K562 (cell line): ENCODE measurements at regions not wholly inside any gene's neighbourhood (a gene's known extent, or its start where the extent isn't known, plus 50 kb on each side); places are given as distances from the start of the nearest gene placed in this dataset.

Source experiments
- ATAC-seq: fragments of 200-7000 bp; cut with Tn5 transposase; 3 replicates; pipeline ENCODE4 v1.9.1; 2020; ENCODE audit warnings: moderate library complexity
- BruUV-seq: library from RNA; stranded (reverse); fragments of 400-500 nt; replicated peaks from 2 replicates; lab custom pipeline; 2021; lab: Mats Ljungman, UMichigan
- CTCF ChIA-PET: fragments of 300-600 bp; formaldehyde crosslinking; extraction: SDS; loops from one replicate; lab custom pipeline; 2021; ENCODE audit warnings: low intra/inter-chr PET ratio; lab: Yijun Ruan, JAX
- POLR2A ChIA-PET: fragments of 300-600, 350-650 bp; sonication (Branson Sonifier 250); formaldehyde crosslinking; extraction: SDS; loops from one replicate; lab custom pipeline; 2021; ENCODE audit warnings: antibody characterized with exemption, inconsistent platforms; lab: Yijun Ruan, JAX
- DNase-seq, 4 experiments: peaks; one replicate each; pipeline versions ENCODE4 v3.0.0 to v3.0.0-alpha.2; 2011 to 2018; ENCODE audit warnings: low spot score in 3 of 4, mixed read lengths in 3 of 4; ENCODE audit errors: extremely low read depth in 1 of 4
- FAIRE-seq: peaks from 2 replicates; lab custom pipeline; 2011; peaks lifted over from hg19 to GRCh38; lab: Jason Lieb, UNC
- H2AFZ ChIP-seq: 2 replicates; pipeline ENCODE4 v1.6.0; 2011; ENCODE audit warnings: low read depth, low read length, control low read depth, inconsistent platforms
- H3K27ac ChIP-seq: fragments of 200-600 bp; 3 replicates; pipeline ENCODE4 v1.8.0; 2011; ENCODE audit warnings: low read depth, mild to moderate bottlenecking, control low read depth, inconsistent platforms, low read length, moderate library complexity, mixed read lengths; ENCODE audit errors: extremely low read depth
- H3K27me3 ChIP-seq, 2 experiments: fragments of 300-600 bp in 1 of 2; 2 replicates in 1 of 2; 3 replicates in 1 of 2; pipeline versions ENCODE4 v1.6.0 to v1.8.0; 2011; ENCODE audit warnings: inconsistent platforms in 2 of 2, low read length in 2 of 2, mild to moderate bottlenecking in 1 of 2, mixed read lengths in 1 of 2, moderate library complexity in 1 of 2; ENCODE audit not compliant: control insufficient read depth in 2 of 2, insufficient read depth in 2 of 2
- H3K36me3 ChIP-seq: fragments of 300-600 bp; 3 replicates; pipeline ENCODE4 v1.8.0; 2011; ENCODE audit warnings: mild to moderate bottlenecking, low read length, inconsistent platforms; ENCODE audit not compliant: control insufficient read depth, insufficient read depth
- H3K4me1 ChIP-seq, 2 experiments: fragments of 200-600 bp in 1 of 2; replicated peaks in 1 of 2; 2 replicates in 1 of 2; 3 replicates in 1 of 2; pipeline versions ENCODE4 v1.5.1 to v1.8.0; 2011; ENCODE audit warnings: inconsistent platforms in 2 of 2, low read length in 2 of 2, mild to moderate bottlenecking in 1 of 2, mixed read lengths in 1 of 2, moderate library complexity in 1 of 2; ENCODE audit not compliant: control insufficient read depth in 2 of 2, insufficient read depth in 2 of 2
- H3K4me2 ChIP-seq: 2 replicates; pipeline ENCODE4 v1.6.1; 2011; ENCODE audit warnings: low read length, control low read depth, inconsistent platforms, mixed read lengths; ENCODE audit not compliant: insufficient read depth
- H3K4me3 ChIP-seq: fragments of 200-600 bp; sonication (generic), shearing (Covaris generic); 2 replicates; pipeline ENCODE4 v1.5.1; 2016; ENCODE audit warnings: control low read depth, inconsistent platforms
- H3K79me2 ChIP-seq: fragments of 200-600 bp; 3 replicates; pipeline ENCODE4 v1.8.0; 2011; ENCODE audit warnings: low read length, inconsistent platforms; ENCODE audit not compliant: control insufficient read depth, insufficient read depth
- H3K9ac ChIP-seq, 2 experiments: 2 replicates each; pipeline versions ENCODE4 v1.6.0 to v1.6.1; 2011; ENCODE audit warnings: low read depth in 2 of 2, low read length in 2 of 2, control low read depth in 1 of 2, inconsistent platforms in 1 of 2, mild to moderate bottlenecking in 1 of 2, mixed read lengths in 1 of 2; ENCODE audit not compliant: insufficient read depth in 1 of 2
- H3K9me1 ChIP-seq: one replicate; pipeline ENCODE4 v1.6.0; 2011; ENCODE audit warnings: inconsistent platforms, mild to moderate bottlenecking, low read length, moderate library complexity; ENCODE audit not compliant: control insufficient read depth, insufficient read depth
- H3K9me3 ChIP-seq: replicated peaks from 2 replicates; pipeline ENCODE4 v1.5.1; 2011; ENCODE audit warnings: low read depth, low read length, inconsistent platforms; ENCODE audit not compliant: control insufficient read depth, insufficient read depth
- H4K20me1 ChIP-seq: replicated peaks from 2 replicates; pipeline ENCODE4 v1.6.1; 2011; ENCODE audit warnings: low read length, inconsistent platforms, mixed read lengths; ENCODE audit not compliant: control insufficient read depth, insufficient read depth
- BDP1 ChIP-seq: IDR thresholded peaks from 3 replicates; pipeline ENCODE4 v1.6.1; 2011; ENCODE audit not compliant: insufficient read length, insufficient read depth
- ETV1 ChIP-seq: fragments of 450-650 bp; conservative IDR thresholded peaks from 2 replicates; pipeline ENCODE4 v1.6.1; 2016; ENCODE audit warnings: missing genetic modification characterization, control low read depth, low read depth, missing compliant biosample characterization
- ETV6 ChIP-seq, 3 experiments: fragments of 150-350 bp in 1 of 3; sonication (generic) in 1 of 3; formaldehyde crosslinking in 1 of 3; IDR thresholded peaks; 2 replicates each; pipeline versions ENCODE4 v1.6.1 to v1.8.0; 2014 to 2022; ENCODE audit warnings: borderline replicate concordance in 2 of 3, low read depth in 2 of 3, antibody characterized with exemption in 1 of 3, low read length in 1 of 3, mild to moderate bottlenecking in 1 of 3, missing genetic modification reagents in 1 of 3
- FOXP1 ChIP-seq: sonication (generic); formaldehyde crosslinking; IDR thresholded peaks from 2 replicates; pipeline ENCODE4 v1.8.0; 2022; ENCODE audit warnings: mild to moderate bottlenecking, missing genetic modification reagents
- MEF2D ChIP-seq: conservative IDR thresholded peaks from 2 replicates; pipeline ENCODE4 v1.6.1; 2016; ENCODE audit warnings: low read depth, missing genetic modification characterization, missing compliant biosample characterization
- SIRT6 ChIP-seq: IDR thresholded peaks from one replicate; pipeline ENCODE4 v1.6.1; 2012; ENCODE audit warnings: low read depth, mild to moderate bottlenecking, control low read depth, inconsistent platforms, low read length, moderate library complexity
- SMAD2 ChIP-seq: fragments of 150-350 bp; IDR thresholded peaks from 2 replicates; pipeline ENCODE4 v1.6.1; 2014; ENCODE audit warnings: low read depth, mild to moderate bottlenecking, low read length
- SMARCE1 ChIP-seq: fragments of 450-650 bp; IDR thresholded peaks from 2 replicates; pipeline ENCODE4 v1.7.1; 2016; ENCODE audit warnings: mild to moderate bottlenecking
- SP1 ChIP-seq: sonication (generic); formaldehyde crosslinking; IDR thresholded peaks from 2 replicates; pipeline ENCODE4 v1.8.1; 2022; ENCODE audit warnings: mild to moderate bottlenecking, missing genetic modification reagents
- TEAD1 ChIP-seq, 2 experiments: fragments of 450-650 bp in 1 of 2; sonication (generic) in 1 of 2; formaldehyde crosslinking; IDR thresholded peaks; 2 replicates each; pipeline versions ENCODE4 v1.4.0 to v1.8.0; 2020 to 2022; ENCODE audit warnings: mild to moderate bottlenecking in 2 of 2, missing genetic modification reagents in 1 of 2
- TEAD4 ChIP-seq, 2 experiments: sonication (generic) in 1 of 2; formaldehyde crosslinking in 1 of 2; IDR thresholded peaks; 2 replicates each; pipeline versions ENCODE4 v1.6.1 to v1.8.0; 2012 to 2022; ENCODE audit warnings: borderline replicate concordance in 1 of 2, inconsistent platforms in 1 of 2, low read length in 1 of 2, mild to moderate bottlenecking in 1 of 2, missing genetic modification reagents in 1 of 2
- ZNF57 ChIP-seq: fragments of 450-650 bp; formaldehyde crosslinking; IDR thresholded peaks from 2 replicates; pipeline ENCODE4 v1.4.0; 2020; ENCODE audit warnings: mild to moderate bottlenecking, moderate library complexity
- WGBS: fragments of 100-300 bp; shearing (Covaris generic); methylation state at CpG from one replicate; pipeline ENCODE4 v1.1.6; 2016; ENCODE audit warnings: low coverage, mixed read lengths; ENCODE audit not compliant: insufficient coverage; ENCODE audit errors: missing lambda C conversion rate; 5-methylcytosine and 5-hydroxymethylcytosine counted together
- in situ Hi-C: fragments of 300-500 bp; cut with MboI; formaldehyde crosslinking; loops from 4 replicates; pipeline ENCODE4 v1.15.0; 2018; ENCODE audit warnings: inconsistent platforms, mixed read lengths
- intact Hi-C: fragments of 100-400 bp; cut with micrococcal nuclease; formaldehyde crosslinking; loops from 2 replicates; pipeline ENCODE4 v1.14.2; 2022
- TF ChIP-seq, protein P1 (sequence below): fragments of 250-450 bp; sonication (Bioruptor Pico); IDR thresholded peaks from 2 replicates; pipeline ENCODE4 v1.4.0; 2020; ENCODE audit warnings: mild to moderate bottlenecking, moderate library complexity

DNA sequence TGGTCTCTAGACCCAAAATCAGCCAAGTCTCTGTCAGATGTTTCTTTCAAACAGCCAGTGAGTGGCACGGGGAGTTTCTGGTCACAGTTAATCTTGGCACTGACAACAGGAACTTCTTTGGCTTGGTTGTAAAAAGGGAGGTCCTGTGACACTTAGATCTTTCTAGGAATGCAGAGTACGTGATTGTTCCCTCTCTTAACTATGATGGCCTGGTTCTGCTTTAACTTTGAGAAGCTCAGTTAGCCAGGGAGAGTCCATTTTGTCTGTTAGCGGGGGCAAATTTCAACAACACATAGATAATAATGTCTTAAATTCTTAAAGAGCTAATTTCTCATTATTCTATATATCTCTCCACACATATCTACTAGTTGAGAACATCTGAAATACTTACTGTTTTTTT, 344.5 kb upstream of the LRRTM4 start:
- FAIRE-seq, result no peak

More for the DNA sequence above, 344.5 kb upstream of the LRRTM4 start:
- Histone ChIP-seq H3K36me3 (no peaks in the 10 kb centered on the region), H3K27me3 (no peaks in the 10 kb centered on the region), H2AFZ (no peak overlapping the region), H4K20me1 (no peaks in the 10 kb centered on the region), H3K79me2 (no peaks in the 10 kb centered on the region), H3K9ac (no peak overlapping the region), H3K4me1 (no peaks in the 10 kb centered on the region), H3K27ac (no peak overlapping the region), H3K4me3 (no peak overlapping the region), H3K4me2 (no peak overlapping the region), H3K9me1 (no peaks in the 10 kb centered on the region), H3K9me3 (no peaks in the 10 kb centered on the region)
- 0% methylated on average over 3 of the region's 3 CpGs for WGBS
- ATAC-seq (no peak), DNase-seq (no peak)
- BruUV-seq, result no TSS peak
- intact Hi-C loops, result no loop called here
- in situ Hi-C loops, result no loop called here
- CTCF ChIA-PET, result no interaction called here
- POLR2A ChIA-PET, result no interaction called here
- TF ChIP-seq MEF2D (tag), result no peak
- TF ChIP-seq, protein P1, sequence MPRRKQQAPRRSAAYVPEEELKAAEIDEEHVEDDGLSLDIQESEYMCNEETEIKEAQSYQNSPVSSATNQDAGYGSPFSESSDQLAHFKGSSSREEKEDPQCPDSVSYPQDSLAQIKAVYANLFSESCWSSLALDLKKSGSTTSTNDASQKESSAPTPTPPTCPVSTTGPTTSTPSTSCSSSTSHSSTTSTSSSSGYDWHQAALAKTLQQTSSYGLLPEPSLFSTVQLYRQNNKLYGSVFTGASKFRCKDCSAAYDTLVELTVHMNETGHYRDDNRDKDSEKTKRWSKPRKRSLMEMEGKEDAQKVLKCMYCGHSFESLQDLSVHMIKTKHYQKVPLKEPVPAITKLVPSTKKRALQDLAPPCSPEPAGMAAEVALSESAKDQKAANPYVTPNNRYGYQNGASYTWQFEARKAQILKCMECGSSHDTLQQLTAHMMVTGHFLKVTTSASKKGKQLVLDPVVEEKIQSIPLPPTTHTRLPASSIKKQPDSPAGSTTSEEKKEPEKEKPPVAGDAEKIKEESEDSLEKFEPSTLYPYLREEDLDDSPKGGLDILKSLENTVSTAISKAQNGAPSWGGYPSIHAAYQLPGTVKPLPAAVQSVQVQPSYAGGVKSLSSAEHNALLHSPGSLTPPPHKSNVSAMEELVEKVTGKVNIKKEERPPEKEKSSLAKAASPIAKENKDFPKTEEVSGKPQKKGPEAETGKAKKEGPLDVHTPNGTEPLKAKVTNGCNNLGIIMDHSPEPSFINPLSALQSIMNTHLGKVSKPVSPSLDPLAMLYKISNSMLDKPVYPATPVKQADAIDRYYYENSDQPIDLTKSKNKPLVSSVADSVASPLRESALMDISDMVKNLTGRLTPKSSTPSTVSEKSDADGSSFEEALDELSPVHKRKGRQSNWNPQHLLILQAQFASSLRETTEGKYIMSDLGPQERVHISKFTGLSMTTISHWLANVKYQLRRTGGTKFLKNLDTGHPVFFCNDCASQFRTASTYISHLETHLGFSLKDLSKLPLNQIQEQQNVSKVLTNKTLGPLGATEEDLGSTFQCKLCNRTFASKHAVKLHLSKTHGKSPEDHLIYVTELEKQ, result no peak
- no peak for TF ChIP-seq SMARCE1
- TF ChIP-seq ETV1 (tag), result no peak
- no peak for TF ChIP-seq SP1 (CRISPR knock-in tag)
- no peak for TF ChIP-seq TEAD1 (CRISPR knock-in tag; IDR thresholded peaks at IDR 0.05)
- no peak for TF ChIP-seq TEAD4 (IDR thresholded peaks at IDR 0.05; ENCODE audit: low read length)
- TF ChIP-seq TEAD4 (CRISPR knock-in tag; IDR thresholded peaks at IDR 0.05; ENCODE audit: borderline replicate concordance), result no peak
- TF ChIP-seq BDP1, result no peak
- TF ChIP-seq ZNF57 (CRISPR knock-in tag), result no peak
- no peak for TF ChIP-seq FOXP1
- no peak for TF ChIP-seq SIRT6
- TF ChIP-seq SMAD2, result no peak
- TF ChIP-seq ETV6 (IDR thresholded peaks at IDR 0.05; ENCODE audit: borderline replicate concordance in 1 of 2, low read depth in 2 of 2, low read length in 1 of 2), result no peak
- no peak for TF ChIP-seq ETV6 (CRISPR knock-in tag; IDR thresholded peaks at IDR 0.05; ENCODE audit: borderline replicate concordance)
